ENCODE measurements at regions not wholly inside any gene's neighbourhood (a gene's known extent, or its start where the extent isn't known, plus 50 kb on each side); places are given as distances from the start of the nearest gene placed in this dataset.

DNA sequence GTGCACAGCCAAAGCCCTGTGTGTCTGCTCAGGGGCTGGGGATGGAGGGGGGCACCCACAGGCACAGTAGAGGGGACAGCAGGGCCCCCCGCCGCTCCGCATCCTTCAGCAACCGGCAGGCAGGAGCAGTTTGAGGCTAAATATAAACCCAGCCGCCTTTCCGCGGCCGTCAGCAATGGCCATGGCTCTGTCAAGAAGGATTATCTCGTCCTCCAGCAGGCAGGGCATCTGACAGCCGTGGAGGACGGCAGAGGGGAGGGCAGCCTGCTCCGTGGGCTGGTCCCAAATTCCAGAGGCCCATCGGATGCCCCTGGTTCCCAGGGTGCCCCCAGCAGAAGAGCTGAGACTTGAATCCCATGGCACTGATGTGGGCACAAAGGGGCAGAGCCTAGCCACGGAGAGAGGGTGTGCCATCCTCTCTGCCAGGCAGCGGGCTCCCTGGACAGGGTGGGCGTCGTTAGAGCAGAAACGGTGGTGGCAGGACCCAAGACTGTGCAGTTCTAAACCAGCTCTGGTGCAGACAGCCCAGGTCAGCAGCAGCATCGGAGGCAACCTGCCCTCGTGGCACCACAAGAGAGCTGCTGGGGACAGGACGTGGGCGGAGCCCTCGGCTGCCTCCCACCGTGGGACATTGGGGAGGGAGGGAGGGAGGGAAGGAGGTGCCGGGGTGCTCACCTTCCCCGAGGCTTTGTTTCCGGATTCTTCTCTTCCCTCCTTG, 198.8 kb upstream of the CIBAR2 start:
- no peak for TF ChIP-seq ZBTB8A (CRISPR knock-in tag; IDR thresholded peaks at IDR 0.05; ENCODE audit: borderline replicate concordance, low read depth)
- TF ChIP-seq NR1H2 (CRISPR knock-in tag; IDR thresholded peaks at IDR 0.05; ENCODE audit: borderline replicate concordance, low read depth): no peak
- TF ChIP-seq GABPA (IDR thresholded peaks at IDR 0.05; ENCODE audit: low read depth, low read length): no peak
- no peak for TF ChIP-seq GABPA (CRISPR knock-in tag; IDR thresholded peaks at IDR 0.05; ENCODE audit: low read depth)
- TF ChIP-seq, protein P1, sequence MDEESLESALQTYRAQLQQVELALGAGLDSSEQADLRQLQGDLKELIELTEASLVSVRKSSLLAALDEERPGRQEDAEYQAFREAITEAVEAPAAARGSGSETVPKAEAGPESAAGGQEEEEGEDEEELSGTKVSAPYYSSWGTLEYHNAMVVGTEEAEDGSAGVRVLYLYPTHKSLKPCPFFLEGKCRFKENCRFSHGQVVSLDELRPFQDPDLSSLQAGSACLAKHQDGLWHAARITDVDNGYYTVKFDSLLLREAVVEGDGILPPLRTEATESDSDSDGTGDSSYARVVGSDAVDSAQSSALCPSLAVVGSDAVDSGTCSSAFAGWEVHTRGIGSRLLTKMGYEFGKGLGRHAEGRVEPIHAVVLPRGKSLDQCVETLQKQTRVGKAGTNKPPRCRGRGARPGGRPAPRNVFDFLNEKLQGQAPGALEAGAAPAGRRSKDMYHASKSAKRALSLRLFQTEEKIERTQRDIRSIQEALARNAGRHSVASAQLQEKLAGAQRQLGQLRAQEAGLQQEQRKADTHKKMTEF (CRISPR knock-in tag; IDR thresholded peaks at IDR 0.05): no peak
- TF ChIP-seq, protein P2, sequence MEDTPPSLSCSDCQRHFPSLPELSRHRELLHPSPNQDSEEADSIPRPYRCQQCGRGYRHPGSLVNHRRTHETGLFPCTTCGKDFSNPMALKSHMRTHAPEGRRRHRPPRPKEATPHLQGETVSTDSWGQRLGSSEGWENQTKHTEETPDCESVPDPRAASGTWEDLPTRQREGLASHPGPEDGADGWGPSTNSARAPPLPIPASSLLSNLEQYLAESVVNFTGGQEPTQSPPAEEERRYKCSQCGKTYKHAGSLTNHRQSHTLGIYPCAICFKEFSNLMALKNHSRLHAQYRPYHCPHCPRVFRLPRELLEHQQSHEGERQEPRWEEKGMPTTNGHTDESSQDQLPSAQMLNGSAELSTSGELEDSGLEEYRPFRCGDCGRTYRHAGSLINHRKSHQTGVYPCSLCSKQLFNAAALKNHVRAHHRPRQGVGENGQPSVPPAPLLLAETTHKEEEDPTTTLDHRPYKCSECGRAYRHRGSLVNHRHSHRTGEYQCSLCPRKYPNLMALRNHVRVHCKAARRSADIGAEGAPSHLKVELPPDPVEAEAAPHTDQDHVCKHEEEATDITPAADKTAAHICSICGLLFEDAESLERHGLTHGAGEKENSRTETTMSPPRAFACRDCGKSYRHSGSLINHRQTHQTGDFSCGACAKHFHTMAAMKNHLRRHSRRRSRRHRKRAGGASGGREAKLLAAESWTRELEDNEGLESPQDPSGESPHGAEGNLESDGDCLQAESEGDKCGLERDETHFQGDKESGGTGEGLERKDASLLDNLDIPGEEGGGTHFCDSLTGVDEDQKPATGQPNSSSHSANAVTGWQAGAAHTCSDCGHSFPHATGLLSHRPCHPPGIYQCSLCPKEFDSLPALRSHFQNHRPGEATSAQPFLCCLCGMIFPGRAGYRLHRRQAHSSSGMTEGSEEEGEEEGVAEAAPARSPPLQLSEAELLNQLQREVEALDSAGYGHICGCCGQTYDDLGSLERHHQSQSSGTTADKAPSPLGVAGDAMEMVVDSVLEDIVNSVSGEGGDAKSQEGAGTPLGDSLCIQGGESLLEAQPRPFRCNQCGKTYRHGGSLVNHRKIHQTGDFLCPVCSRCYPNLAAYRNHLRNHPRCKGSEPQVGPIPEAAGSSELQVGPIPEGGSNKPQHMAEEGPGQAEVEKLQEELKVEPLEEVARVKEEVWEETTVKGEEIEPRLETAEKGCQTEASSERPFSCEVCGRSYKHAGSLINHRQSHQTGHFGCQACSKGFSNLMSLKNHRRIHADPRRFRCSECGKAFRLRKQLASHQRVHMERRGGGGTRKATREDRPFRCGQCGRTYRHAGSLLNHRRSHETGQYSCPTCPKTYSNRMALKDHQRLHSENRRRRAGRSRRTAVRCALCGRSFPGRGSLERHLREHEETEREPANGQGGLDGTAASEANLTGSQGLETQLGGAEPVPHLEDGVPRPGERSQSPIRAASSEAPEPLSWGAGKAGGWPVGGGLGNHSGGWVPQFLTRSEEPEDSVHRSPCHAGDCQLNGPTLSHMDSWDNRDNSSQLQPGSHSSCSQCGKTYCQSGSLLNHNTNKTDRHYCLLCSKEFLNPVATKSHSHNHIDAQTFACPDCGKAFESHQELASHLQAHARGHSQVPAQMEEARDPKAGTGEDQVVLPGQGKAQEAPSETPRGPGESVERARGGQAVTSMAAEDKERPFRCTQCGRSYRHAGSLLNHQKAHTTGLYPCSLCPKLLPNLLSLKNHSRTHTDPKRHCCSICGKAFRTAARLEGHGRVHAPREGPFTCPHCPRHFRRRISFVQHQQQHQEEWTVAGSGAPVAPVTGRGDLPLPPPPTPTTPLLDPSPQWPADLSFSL (CRISPR knock-in tag; IDR thresholded peaks at IDR 0.05): no peak
- TF ChIP-seq, protein P3, sequence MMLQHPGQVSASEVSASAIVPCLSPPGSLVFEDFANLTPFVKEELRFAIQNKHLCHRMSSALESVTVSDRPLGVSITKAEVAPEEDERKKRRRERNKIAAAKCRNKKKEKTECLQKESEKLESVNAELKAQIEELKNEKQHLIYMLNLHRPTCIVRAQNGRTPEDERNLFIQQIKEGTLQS (CRISPR knock-in tag; IDR thresholded peaks at IDR 0.05): no peak
- TF ChIP-seq ZNF7 (CRISPR knock-in tag; IDR thresholded peaks at IDR 0.05): no peak
- TF ChIP-seq ZBTB1 (CRISPR knock-in tag; IDR thresholded peaks at IDR 0.05; ENCODE audit: borderline replicate concordance): no peak
- TF ChIP-seq, protein P4, sequence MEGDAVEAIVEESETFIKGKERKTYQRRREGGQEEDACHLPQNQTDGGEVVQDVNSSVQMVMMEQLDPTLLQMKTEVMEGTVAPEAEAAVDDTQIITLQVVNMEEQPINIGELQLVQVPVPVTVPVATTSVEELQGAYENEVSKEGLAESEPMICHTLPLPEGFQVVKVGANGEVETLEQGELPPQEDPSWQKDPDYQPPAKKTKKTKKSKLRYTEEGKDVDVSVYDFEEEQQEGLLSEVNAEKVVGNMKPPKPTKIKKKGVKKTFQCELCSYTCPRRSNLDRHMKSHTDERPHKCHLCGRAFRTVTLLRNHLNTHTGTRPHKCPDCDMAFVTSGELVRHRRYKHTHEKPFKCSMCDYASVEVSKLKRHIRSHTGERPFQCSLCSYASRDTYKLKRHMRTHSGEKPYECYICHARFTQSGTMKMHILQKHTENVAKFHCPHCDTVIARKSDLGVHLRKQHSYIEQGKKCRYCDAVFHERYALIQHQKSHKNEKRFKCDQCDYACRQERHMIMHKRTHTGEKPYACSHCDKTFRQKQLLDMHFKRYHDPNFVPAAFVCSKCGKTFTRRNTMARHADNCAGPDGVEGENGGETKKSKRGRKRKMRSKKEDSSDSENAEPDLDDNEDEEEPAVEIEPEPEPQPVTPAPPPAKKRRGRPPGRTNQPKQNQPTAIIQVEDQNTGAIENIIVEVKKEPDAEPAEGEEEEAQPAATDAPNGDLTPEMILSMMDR (CRISPR knock-in tag; IDR thresholded peaks at IDR 0.05): no peak
- TF ChIP-seq MEIS2 (CRISPR knock-in tag; IDR thresholded peaks at IDR 0.05): no peak
- no peak for TF ChIP-seq ZNF713 (CRISPR knock-in tag; IDR thresholded peaks at IDR 0.05)
- TF ChIP-seq HNRNPL (IDR thresholded peaks at IDR 0.05; ENCODE audit: low read depth, low read length): peak; percentile 83; the same call in 1 of the 2 replicates
